PC-9 (cell line): ENCODE measurements at regions not wholly inside any gene's neighbourhood (a gene's known extent, or its start where the extent isn't known, plus 50 kb on each side); places are given as distances from the start of the nearest gene placed in this dataset.
A peak's percentile ranks its signal among the peaks of the same experiment; 100 is the strongest.

Experiments used
- BruUV-seq: library from RNA; stranded (reverse); fragments of 400-500 nt; replicated peaks from 2 replicates; lab custom pipeline; 2021; lab: Mats Ljungman, UMichigan
- CTCF ChIA-PET: fragments of 300-600 bp; sonication (Branson Sonifier 250); formaldehyde crosslinking; loops from one replicate; lab custom pipeline; 2022; ENCODE audit warnings: antibody characterized with exemption; lab: Charles Lee
- POLR2A ChIA-PET: fragments of 300-600 bp; sonication (Branson Sonifier 250); formaldehyde crosslinking; loops from one replicate; lab custom pipeline; 2022; ENCODE audit warnings: antibody characterized with exemption; ENCODE audit not compliant: unreplicated experiment; lab: Charles Lee
- DNase-seq, 2 experiments: peaks; one replicate each; pipeline versions ENCODE4 v3.0.0 to v3.0.0-alpha.2; 2015 to 2022; ENCODE audit warnings: mixed read lengths in 1 of 2
- H2AFZ ChIP-seq: fragments of 200-600 bp; sonication (generic); 2 replicates; pipeline ENCODE4 v1.8.1; 2017; ENCODE audit warnings: antibody characterized with exemption
- H3F3A ChIP-seq: fragments of 200-600 bp; sonication (generic); 2 replicates; pipeline ENCODE4 v1.8.1; 2017; ENCODE audit warnings: antibody characterized with exemption, mild to moderate bottlenecking, low read depth; ENCODE audit not compliant: insufficient read depth
- H3K27ac ChIP-seq: fragments of 200-600 bp; sonication (generic); 2 replicates; pipeline ENCODE4 v1.6.1; 2016; ENCODE audit warnings: mixed run types
- H3K27me3 ChIP-seq: fragments of 200-600 bp; sonication (generic); 2 replicates; pipeline ENCODE4 v1.6.1; 2016; ENCODE audit warnings: low read depth, mixed run types; ENCODE audit not compliant: insufficient read depth
- H3K36me3 ChIP-seq: fragments of 200-600 bp; sonication (generic); 2 replicates; pipeline ENCODE4 v1.6.1; 2016; ENCODE audit warnings: low read depth, mixed run types
- H3K4me1 ChIP-seq: fragments of 200-600 bp; sonication (generic); replicated peaks from 2 replicates; pipeline ENCODE4 v1.6.1; 2016; ENCODE audit warnings: mixed run types; ENCODE audit not compliant: insufficient read depth
- H3K4me2 ChIP-seq: fragments of 200-600 bp; sonication (generic); 2 replicates; pipeline ENCODE4 v1.6.1; 2017; ENCODE audit warnings: mixed run types
- H3K4me3 ChIP-seq: fragments of 200-600 bp; sonication (generic); 2 replicates; pipeline ENCODE4 v1.6.1; 2016; ENCODE audit warnings: mixed run types
- H3K79me2 ChIP-seq: fragments of 200-600 bp; sonication (generic); 2 replicates; pipeline ENCODE4 v1.6.1; 2017; ENCODE audit warnings: low read depth, mixed run types
- H3K9me2 ChIP-seq: fragments of 200-600 bp; sonication (generic); 2 replicates; pipeline ENCODE4 v1.8.1; 2017; ENCODE audit warnings: mild to moderate bottlenecking; ENCODE audit not compliant: insufficient read depth
- H3K9me3 ChIP-seq: fragments of 200-600 bp; sonication (generic); 2 replicates; pipeline ENCODE4 v1.8.1; 2016; ENCODE audit warnings: low read depth; ENCODE audit not compliant: insufficient read depth
- H4K20me1 ChIP-seq: fragments of 200-600 bp; sonication (generic); 2 replicates; pipeline ENCODE4 v1.8.1; 2017; ENCODE audit not compliant: insufficient read depth
- CTCF ChIP-seq: fragments of 200-600 bp; sonication (generic); conservative IDR thresholded peaks from 2 replicates; pipeline ENCODE4 v1.6.1; 2017; ENCODE audit warnings: mixed run types, antibody characterized with exemption, mild to moderate bottlenecking, moderate library complexity
- EZH2 ChIP-seq: fragments of 200-600 bp; sonication (generic); IDR thresholded peaks from 2 replicates; pipeline ENCODE4 v1.8.0; 2017; ENCODE audit warnings: antibody characterized with exemption, low read depth
- intact Hi-C: fragments of 100-400 bp; cut with micrococcal nuclease; formaldehyde crosslinking; loops from one replicate; pipeline ENCODE4 v1.10.0; 2022; ENCODE audit not compliant: unreplicated experiment

GRCh38 chr2:158735822-158736580 is 59.1 kb upstream of the DAPL1 start:
- Histone ChIP-seq H3K27ac (peak overlapping the region; percentile 76), H3K4me2 (peak overlapping the region; percentile 13; the same call in 1 of the 2 replicates), H3K79me2 (no peaks in the 10 kb centered on the region), H3K4me1 (peaks cover 32% of the 10 kb centered on the region), H3K9me2 (no peaks in the 10 kb centered on the region), H3K36me3 (no peaks in the 10 kb centered on the region), H3K27me3 (no peaks in the 10 kb centered on the region), H4K20me1 (no peaks in the 10 kb centered on the region), H3K9me3 (no peaks in the 10 kb centered on the region), H3K4me3 (no peak overlapping the region), H3F3A (peaks cover 6% of the 10 kb centered on the region; the same call in 1 of the 2 replicates), H2AFZ (no peak overlapping the region)
- CTCF ChIA-PET: interaction anchor here (2.3 kb wide), 1 partner anchor 12 kb away, joined by 10 read pairs; no protein-coding TSS in a partner anchor
- TF ChIP-seq CTCF (no peak), EZH2 (no peak)
- no TSS peak for BruUV-seq
- POLR2A ChIA-PET: interaction anchor here (0.6 to 0.7 kb wide), 2 partner anchors 712 to 892 kb away, joined by 6 to 9 read pairs; no protein-coding TSS in a partner anchor
- DNase-seq: peak in 1 of 2 experiments; percentile 83
- intact Hi-C loops: no loop called here

GRCh38 chr2:158738363-158738762 is 56.8 kb upstream of the DAPL1 start:
- H3K36me3 ChIP-seq: no peaks in the 10 kb centered on the region
- no peak for TF ChIP-seq CTCF
- no peak for TF ChIP-seq EZH2
- H3K4me3 ChIP-seq: no peak overlapping the region
- H3F3A ChIP-seq: peaks cover 6% of the 10 kb centered on the region; the same call in 1 of the 2 replicates
- H3K27ac ChIP-seq: no peak overlapping the region
- no TSS peak for BruUV-seq
- H3K9me2 ChIP-seq: no peaks in the 10 kb centered on the region
- DNase-seq: no peak
- intact Hi-C loops: no loop called here
- H3K4me2 ChIP-seq: no peak overlapping the region
- no peak overlapping the region for H2AFZ ChIP-seq
- POLR2A ChIA-PET: interaction anchor here (0.6 kb wide), 1 partner anchor 18 kb away, joined by 14 read pairs; no protein-coding TSS in a partner anchor
- H4K20me1 ChIP-seq: no peaks in the 10 kb centered on the region
- H3K9me3 ChIP-seq: no peaks in the 10 kb centered on the region
- H3K4me1 ChIP-seq: peaks cover 31% of the 10 kb centered on the region
- no peaks in the 10 kb centered on the region for H3K27me3 ChIP-seq
- H3K79me2 ChIP-seq: no peaks in the 10 kb centered on the region
- CTCF ChIA-PET: interaction anchor here (0.6 kb wide), 1 partner anchor 10 kb away, joined by 10 read pairs; no protein-coding TSS in a partner anchor

DNA sequence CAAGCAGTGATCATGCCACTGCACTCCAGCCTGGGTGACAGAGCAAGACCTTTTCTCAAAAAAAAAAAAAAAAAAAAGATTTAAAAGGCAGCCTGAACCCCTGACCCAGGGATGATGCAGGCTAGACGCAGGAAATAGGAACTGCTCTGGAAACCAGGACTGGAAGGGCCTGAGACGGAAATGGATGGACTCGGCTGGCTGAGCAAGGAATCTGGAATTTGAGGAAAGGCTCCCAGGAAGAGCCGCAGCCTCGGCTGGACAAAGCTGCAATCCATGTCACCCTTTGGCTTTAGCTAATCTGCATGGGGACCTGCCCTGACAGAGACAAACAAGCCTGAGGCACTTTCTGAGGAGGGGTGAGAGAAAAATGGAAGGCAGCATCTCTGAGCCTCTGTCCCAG is 55.0 kb upstream of the DAPL1 start:
- no peak for TF ChIP-seq CTCF
- TF ChIP-seq EZH2: no peak
- Histone ChIP-seq H3K4me2 (no peak overlapping the region), H3K4me1 (peaks cover 15% of the 10 kb centered on the region), H4K20me1 (no peaks in the 10 kb centered on the region), H3K4me3 (no peak overlapping the region), H2AFZ (no peak overlapping the region), H3K79me2 (no peaks in the 10 kb centered on the region), H3F3A (peaks cover 6% of the 10 kb centered on the region; the same call in 1 of the 2 replicates), H3K27me3 (no peaks in the 10 kb centered on the region), H3K9me2 (no peaks in the 10 kb centered on the region), H3K27ac (no peak overlapping the region), H3K36me3 (no peaks in the 10 kb centered on the region), H3K9me3 (no peaks in the 10 kb centered on the region)
- CTCF ChIA-PET: no interaction called here
- BruUV-seq: no TSS peak
- POLR2A ChIA-PET: no interaction called here
- intact Hi-C loops: no loop called here
- DNase-seq: no peak
